GM12873 (cell line): ENCODE measurements at regions not wholly inside any gene's neighbourhood (a gene's known extent, or its start where the extent isn't known, plus 50 kb on each side); places are given as distances from the start of the nearest gene placed in this dataset.

Experiments used
- TF ChIP-seq, protein P1 (sequence below): IDR thresholded peaks from 2 replicates; pipeline ENCODE4 v1.5.1; 2012; ENCODE audit warnings: low read depth, mild to moderate bottlenecking, moderate library complexity, low read length, control low read depth; ENCODE audit not compliant: insufficient read depth; ENCODE audit errors: missing control alignments

DNA sequence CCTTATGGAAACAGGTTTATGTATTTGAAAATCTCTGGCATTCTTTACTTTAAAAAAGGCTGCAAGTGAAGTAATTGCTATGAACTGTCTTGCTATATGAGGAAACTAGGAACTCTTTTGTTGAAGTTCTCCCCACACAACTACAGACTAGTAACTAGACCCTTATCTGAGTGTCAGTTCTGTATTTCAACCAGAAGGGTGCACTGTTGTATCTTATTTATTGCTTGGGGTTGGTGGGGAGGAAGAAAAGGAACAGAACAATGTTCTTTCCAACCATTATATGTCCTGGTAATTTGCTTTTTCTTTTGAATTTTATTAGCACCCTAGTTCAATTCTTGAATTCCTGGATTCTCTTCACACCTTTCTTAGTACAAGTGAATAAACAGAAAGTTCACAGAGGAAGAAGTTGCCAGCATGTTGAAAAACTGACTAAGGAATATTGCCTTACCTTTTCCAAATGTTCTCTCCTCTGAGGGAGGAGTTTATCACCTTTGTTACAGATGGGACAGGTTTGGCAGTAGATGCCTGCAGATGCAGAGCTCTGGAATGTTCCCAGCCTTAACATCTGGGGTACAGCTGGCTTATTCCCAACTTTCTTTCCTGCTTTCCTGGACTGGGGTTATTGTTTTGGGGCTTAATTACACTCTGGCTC lies 162.4 kb upstream of the CFAP20DC start:
- TF ChIP-seq, protein P1, sequence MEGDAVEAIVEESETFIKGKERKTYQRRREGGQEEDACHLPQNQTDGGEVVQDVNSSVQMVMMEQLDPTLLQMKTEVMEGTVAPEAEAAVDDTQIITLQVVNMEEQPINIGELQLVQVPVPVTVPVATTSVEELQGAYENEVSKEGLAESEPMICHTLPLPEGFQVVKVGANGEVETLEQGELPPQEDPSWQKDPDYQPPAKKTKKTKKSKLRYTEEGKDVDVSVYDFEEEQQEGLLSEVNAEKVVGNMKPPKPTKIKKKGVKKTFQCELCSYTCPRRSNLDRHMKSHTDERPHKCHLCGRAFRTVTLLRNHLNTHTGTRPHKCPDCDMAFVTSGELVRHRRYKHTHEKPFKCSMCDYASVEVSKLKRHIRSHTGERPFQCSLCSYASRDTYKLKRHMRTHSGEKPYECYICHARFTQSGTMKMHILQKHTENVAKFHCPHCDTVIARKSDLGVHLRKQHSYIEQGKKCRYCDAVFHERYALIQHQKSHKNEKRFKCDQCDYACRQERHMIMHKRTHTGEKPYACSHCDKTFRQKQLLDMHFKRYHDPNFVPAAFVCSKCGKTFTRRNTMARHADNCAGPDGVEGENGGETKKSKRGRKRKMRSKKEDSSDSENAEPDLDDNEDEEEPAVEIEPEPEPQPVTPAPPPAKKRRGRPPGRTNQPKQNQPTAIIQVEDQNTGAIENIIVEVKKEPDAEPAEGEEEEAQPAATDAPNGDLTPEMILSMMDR = peak; percentile 62

DNA sequence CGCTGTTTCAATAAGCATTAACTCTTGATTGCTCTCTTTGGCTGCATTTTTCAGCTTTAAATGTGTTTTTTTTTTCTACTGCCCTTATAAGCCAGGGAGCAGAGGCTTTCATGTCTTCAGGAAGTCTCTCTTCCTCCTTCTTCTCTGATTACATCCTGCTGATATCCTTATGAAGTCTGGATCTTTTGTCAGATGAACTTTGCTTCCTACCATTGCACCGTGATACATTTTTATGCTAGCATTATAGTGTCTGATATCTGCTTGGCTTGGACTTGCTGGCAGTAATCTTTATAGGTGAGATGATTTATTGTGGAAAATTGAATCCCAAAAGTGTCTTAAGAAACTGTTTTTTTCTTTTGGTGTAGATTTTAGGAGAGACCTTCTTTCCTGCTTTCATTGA lies 160.4 kb upstream of the CFAP20DC start:
- TF ChIP-seq, protein P1 = no peak

GRCh38 chr3:59192473-59192872 lies 142.6 kb upstream of the CFAP20DC start:
- TF ChIP-seq, protein P1 = no peak

GRCh38 chr3:59191651-59192050 lies 141.8 kb upstream of the CFAP20DC start:
- TF ChIP-seq, protein P1 = no peak

GRCh38 chr3:59189939-59190338 lies 140.1 kb upstream of the CFAP20DC start:
- TF ChIP-seq, protein P1 = no peak

- TF ChIP-seq, protein P1 = no peak
Observed at GRCh38 chr3:59189526-59189925, 139.7 kb upstream of the CFAP20DC start.

DNA sequence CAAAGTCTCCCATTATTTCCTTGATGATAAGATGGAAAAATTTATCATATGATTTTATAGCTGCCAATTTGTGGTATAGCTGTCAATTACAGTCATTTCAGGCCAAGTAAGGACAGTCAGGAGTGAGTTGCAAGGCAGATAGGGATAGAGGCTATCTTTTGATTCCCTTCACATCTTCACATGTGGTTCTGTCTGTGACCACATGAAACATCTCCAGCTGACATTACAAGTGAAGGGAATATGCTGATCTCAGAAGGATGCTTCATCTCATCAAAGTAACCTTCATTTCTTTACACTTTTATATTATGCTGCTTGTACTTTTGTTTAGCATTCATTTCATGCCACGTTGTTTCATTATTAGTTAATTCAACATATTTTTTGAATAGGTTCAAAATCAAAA lies 136.9 kb upstream of the CFAP20DC start:
- TF ChIP-seq, protein P1 = no peak
